H7 (cell line): ENCODE measurements at regions not wholly inside any gene's neighbourhood (a gene's known extent, or its start where the extent isn't known, plus 50 kb on each side); places are given as distances from the start of the nearest gene placed in this dataset.
"Not testable (repeated sequence)": the region's sequence is repeated elsewhere in the genome, so short reads cannot be mapped to it uniquely, and the experiment has no call there.

Experiments used
- DNase-seq: peaks from one replicate; pipeline ENCODE4 v3.0.0; 2012
- H3K27me3 ChIP-seq: 2 replicates; pipeline ENCODE4 v1.6.0; 2011; ENCODE audit warnings: mild to moderate bottlenecking, low read length; ENCODE audit not compliant: control insufficient read depth, insufficient read depth
- H3K36me3 ChIP-seq: replicated peaks from 2 replicates; pipeline ENCODE4 v1.5.1; 2011; ENCODE audit warnings: low read length; ENCODE audit not compliant: control insufficient read depth, insufficient read depth
- H3K4me3 ChIP-seq: 2 replicates; pipeline ENCODE4 v1.5.1; 2011; ENCODE audit warnings: low read depth, mild to moderate bottlenecking, control low read depth, low read length, moderate library complexity; ENCODE audit not compliant: insufficient read depth

- no peaks in the 10 kb centered on the region for H3K27me3 ChIP-seq
- H3K36me3 ChIP-seq, result no peaks in the 10 kb centered on the region
- H3K4me3 ChIP-seq, result no peak overlapping the region
- no peak for DNase-seq
Measured at GRCh38 chr3:152200476-152201420, 68.0 kb upstream of the MBNL1 start.

- Histone ChIP-seq H3K4me3 (no peak overlapping the region), H3K27me3 (no peaks in the 10 kb centered on the region), H3K36me3 (no peaks in the 10 kb centered on the region)
- no peak for DNase-seq
Measured at GRCh38 chr3:152202976-152203626, 65.6 kb upstream of the MBNL1 start.

GRCh38 chr3:152203652-152204051 is 65.1 kb upstream of the MBNL1 start:
- H3K36me3 ChIP-seq, result no peaks in the 10 kb centered on the region
- DNase-seq, result no peak
- H3K4me3 ChIP-seq, result no peak overlapping the region
- H3K27me3 ChIP-seq, result no peaks in the 10 kb centered on the region

GRCh38 chr3:152204218-152204617 is 64.5 kb upstream of the MBNL1 start:
- no peak overlapping the region for H3K4me3 ChIP-seq
- no peaks in the 10 kb centered on the region for H3K36me3 ChIP-seq
- no peaks in the 10 kb centered on the region for H3K27me3 ChIP-seq
- DNase-seq, result no peak

GRCh38 chr3:152205097-152205593 is 63.6 kb upstream of the MBNL1 start:
- no peaks in the 10 kb centered on the region for H3K27me3 ChIP-seq
- H3K36me3 ChIP-seq, result no peaks in the 10 kb centered on the region
- no peak for DNase-seq
- H3K4me3 ChIP-seq, result no peak overlapping the region

- no peak for DNase-seq
- H3K36me3 ChIP-seq, result no peaks in the 10 kb centered on the region
- H3K27me3 ChIP-seq, result no peaks in the 10 kb centered on the region
- no peak overlapping the region for H3K4me3 ChIP-seq
Measured at GRCh38 chr3:152206243-152206760, 62.4 kb upstream of the MBNL1 start.

- Histone ChIP-seq H3K4me3 (no peak overlapping the region), H3K27me3 (no peaks in the 10 kb centered on the region)
Measured at GRCh38 chr3:152208439-152208838, 60.3 kb upstream of the MBNL1 start.

GRCh38 chr3:152209060-152209459 is 59.7 kb upstream of the MBNL1 start:
- no peak overlapping the region for H3K4me3 ChIP-seq
- H3K36me3 ChIP-seq, result no peaks in the 10 kb centered on the region
- H3K27me3 ChIP-seq, result no peaks in the 10 kb centered on the region
- no peak for DNase-seq

More at GRCh38 chr3:152208439-152208838, 60.3 kb upstream of the MBNL1 start:
- DNase-seq, result no peak
- H3K36me3 ChIP-seq, result no peaks in the 10 kb centered on the region

- Histone ChIP-seq H3K4me3 (no peak overlapping the region), H3K27me3 (no peaks in the 10 kb centered on the region)
- DNase-seq, result no peak
Measured at GRCh38 chr3:152209776-152210175, 59.0 kb upstream of the MBNL1 start.

GRCh38 chr3:152210697-152211096 is 58.0 kb upstream of the MBNL1 start:
- no peak for DNase-seq
- Histone ChIP-seq H3K27me3 (no peaks in the 10 kb centered on the region), H3K36me3 (no peaks in the 10 kb centered on the region), H3K4me3 (no peak overlapping the region)

More at GRCh38 chr3:152209776-152210175, 59.0 kb upstream of the MBNL1 start:
- no peaks in the 10 kb centered on the region for H3K36me3 ChIP-seq

- no peak for DNase-seq
- Histone ChIP-seq H3K36me3 (no peaks in the 10 kb centered on the region), H3K4me3 (no peak overlapping the region), H3K27me3 (no peaks in the 10 kb centered on the region)
Measured at GRCh38 chr3:152211655-152212054, 57.1 kb upstream of the MBNL1 start.

- H3K4me3 ChIP-seq, result no peak overlapping the region
- H3K27me3 ChIP-seq, result no peaks in the 10 kb centered on the region
- H3K36me3 ChIP-seq, result no peaks in the 10 kb centered on the region
- DNase-seq, result no peak
Measured at GRCh38 chr3:152213203-152213602, 55.5 kb upstream of the MBNL1 start.

- DNase-seq, result no peak
- Histone ChIP-seq H3K27me3 (no peaks in the 10 kb centered on the region), H3K4me3 (no peak overlapping the region), H3K36me3 (no peaks in the 10 kb centered on the region)
Measured at GRCh38 chr3:152213938-152214337, 54.8 kb upstream of the MBNL1 start.

- not testable (repeated sequence) for H3K27me3 ChIP-seq, H3K36me3 ChIP-seq
Measured at GRCh38 chr3:152216960-152217865, 51.5 kb upstream of the MBNL1 start.

More at GRCh38 chr3:152216960-152217865, 51.5 kb upstream of the MBNL1 start:
- H3K4me3 ChIP-seq, DNase-seq: not testable (repeated sequence)
